ENCODE measurements at regions not wholly inside any gene's neighbourhood (a gene's known extent, or its start where the extent isn't known, plus 50 kb on each side); places are given as distances from the start of the nearest gene placed in this dataset.

- ChIA-PET CTCF (no interaction called here), POLR2A (no interaction called here)
- no peak for TF ChIP-seq CTCF (IDR thresholded peaks at IDR 0.05; ENCODE audit: low read depth, low read length)
Measured at GRCh38 chr5:3265936-3266335, 329.7 kb upstream of the IRX1 start.

GRCh38 chr5:3265131-3265885, 330.3 kb upstream of the IRX1 start:
- TF ChIP-seq CTCF (IDR thresholded peaks at IDR 0.05; ENCODE audit: low read depth, low read length) = no peak
- POLR2A ChIA-PET = no interaction called here
- DNase-seq (ENCODE audit: low read depth, low spot score) = no peak
- Histone ChIP-seq H3K9me3 (ENCODE audit: control insufficient read depth, insufficient read depth, low read length) (peaks cover 69% of the 10 kb centered on the region), H3K4me3 (ENCODE audit: low read depth, low read length) (no peak overlapping the region), H3K27me3 (ENCODE audit: control insufficient read depth, insufficient read depth, low read length) (no peaks in the 10 kb centered on the region), H3K27ac (ENCODE audit: low read depth, low read length) (no peak overlapping the region)
- CTCF ChIA-PET = no interaction called here

More at GRCh38 chr5:3265936-3266335, 329.7 kb upstream of the IRX1 start:
- no peak overlapping the region for H3K27ac ChIP-seq (ENCODE audit: low read depth, low read length)
- H3K9me3 ChIP-seq (ENCODE audit: control insufficient read depth, insufficient read depth, low read length) = peaks cover 72% of the 10 kb centered on the region
- no peaks in the 10 kb centered on the region for H3K27me3 ChIP-seq (ENCODE audit: control insufficient read depth, insufficient read depth, low read length)
- no peak overlapping the region for H3K4me3 ChIP-seq (ENCODE audit: low read depth, low read length)
- no peak for DNase-seq (ENCODE audit: low read depth, low spot score)

GRCh38 chr5:3262451-3262850, 333.2 kb upstream of the IRX1 start:
- no peak overlapping the region for H3K27ac ChIP-seq (ENCODE audit: low read depth, low read length)
- no peak overlapping the region for H3K4me3 ChIP-seq (ENCODE audit: low read depth, low read length)
- no peaks in the 10 kb centered on the region for H3K27me3 ChIP-seq (ENCODE audit: control insufficient read depth, insufficient read depth, low read length)
- no peak for TF ChIP-seq CTCF (IDR thresholded peaks at IDR 0.05; ENCODE audit: low read depth, low read length)
- no peak for DNase-seq (ENCODE audit: low read depth, low spot score)
- ChIA-PET POLR2A (no interaction called here), CTCF (no interaction called here)
- peaks cover 46% of the 10 kb centered on the region for H3K9me3 ChIP-seq (ENCODE audit: control insufficient read depth, insufficient read depth, low read length)

- Histone ChIP-seq H3K27me3 (ENCODE audit: control insufficient read depth, insufficient read depth, low read length) (no peaks in the 10 kb centered on the region), H3K27ac (ENCODE audit: low read depth, low read length) (no peak overlapping the region), H3K9me3 (ENCODE audit: control insufficient read depth, insufficient read depth, low read length) (peaks cover 34% of the 10 kb centered on the region), H3K4me3 (ENCODE audit: low read depth, low read length) (no peak overlapping the region)
- ChIA-PET CTCF (no interaction called here), POLR2A (no interaction called here)
- TF ChIP-seq CTCF (IDR thresholded peaks at IDR 0.05; ENCODE audit: low read depth, low read length) = no peak
- DNase-seq (ENCODE audit: low read depth, low spot score) = no peak
Measured at GRCh38 chr5:3261081-3261480, 334.6 kb upstream of the IRX1 start.

- no peaks in the 10 kb centered on the region for H3K27me3 ChIP-seq (ENCODE audit: control insufficient read depth, insufficient read depth, low read length)
- no peak overlapping the region for H3K4me3 ChIP-seq (ENCODE audit: low read depth, low read length)
- no peak for TF ChIP-seq CTCF (IDR thresholded peaks at IDR 0.05; ENCODE audit: low read depth, low read length)
- ChIA-PET CTCF (no interaction called here), POLR2A (no interaction called here)
- DNase-seq (ENCODE audit: low read depth, low spot score) = no peak
- H3K9me3 ChIP-seq (ENCODE audit: control insufficient read depth, insufficient read depth, low read length) = peaks cover 32% of the 10 kb centered on the region
- H3K27ac ChIP-seq (ENCODE audit: low read depth, low read length) = no peak overlapping the region
Measured at GRCh38 chr5:3258050-3258449, 337.6 kb upstream of the IRX1 start.
